Fibroblast of skin of left biceps (primary cell): ENCODE measurements at regions not wholly inside any gene's neighbourhood (a gene's known extent, or its start where the extent isn't known, plus 50 kb on each side); places are given as distances from the start of the nearest gene placed in this dataset.

Source experiments
- DNase-seq, 2 experiments: peaks; one replicate each; pipeline ENCODE4 v3.0.0-alpha.2; 2013; ENCODE audit warnings: low read depth in 2 of 2

GRCh38 chr11:130737866-130738431, 178.3 kb downstream of the SNX19 start:
- peak; percentile 93 for DNase-seq

GRCh38 chr11:130738611-130739010, 177.7 kb downstream of the SNX19 start:
- no peak for DNase-seq

- no peak for DNase-seq
Measured at GRCh38 chr11:130740819-130741218, 175.5 kb downstream of the SNX19 start.

GRCh38 chr11:130744794-130745193, 171.5 kb downstream of the SNX19 start:
- no peak for DNase-seq

- DNase-seq, result no peak
Measured at GRCh38 chr11:130749216-130749615, 167.1 kb downstream of the SNX19 start.

GRCh38 chr11:130760515-130761125, 155.7 kb downstream of the SNX19 start:
- DNase-seq, result no peak

GRCh38 chr11:130761560-130762220, 154.6 kb downstream of the SNX19 start:
- no peak for DNase-seq

- no peak for DNase-seq
Measured at GRCh38 chr11:130762638-130763037, 153.6 kb downstream of the SNX19 start.

- no peak for DNase-seq
Measured at GRCh38 chr11:130763087-130763980, 152.9 kb downstream of the SNX19 start.

- DNase-seq, result no peak
Measured at GRCh38 chr11:130765406-130765805, 150.9 kb downstream of the SNX19 start.

GRCh38 chr11:130765951-130766649, 150.2 kb downstream of the SNX19 start:
- peak in 1 of 2 experiments; percentile 33 for DNase-seq

- DNase-seq, result no peak
Measured at GRCh38 chr11:130766650-130767565, 149.4 kb downstream of the SNX19 start.

GRCh38 chr11:130769782-130770535, 146.3 kb downstream of the SNX19 start:
- DNase-seq, result no peak

GRCh38 chr11:130771708-130772107, 144.6 kb downstream of the SNX19 start:
- no peak for DNase-seq

GRCh38 chr11:130772266-130773227, 143.7 kb downstream of the SNX19 start:
- DNase-seq, result peak; percentile 75 to 78

GRCh38 chr11:130773244-130773820, 142.9 kb downstream of the SNX19 start:
- no peak for DNase-seq

GRCh38 chr11:130774703-130775102, 141.6 kb downstream of the SNX19 start:
- DNase-seq, result no peak
